Thymus (tissue), 11 donors: ENCODE measurements at regions not wholly inside any gene's neighbourhood (a gene's known extent, or its start where the extent isn't known, plus 50 kb on each side); places are given as distances from the start of the nearest gene placed in this dataset.

Experiments used
- DNase-seq, 9 donors: peaks; one replicate each; pipeline ENCODE4 v3.0.0-alpha.2; 2013; ENCODE audit warnings: low spot score in 9 of 9, low read depth in 6 of 9, missing footprints in 1 of 9
- H3K27ac ChIP-seq, 2 donors: one replicate each; pipeline ENCODE4 v1.5.1; 2013; ENCODE audit warnings: control low read depth in 1 of 2, low read depth in 1 of 2, low read length in 1 of 2, mild to moderate bottlenecking in 1 of 2, moderate library complexity in 1 of 2
- H3K27me3 ChIP-seq, 2 donors: one replicate each; pipeline ENCODE4 v1.5.1; 2013; ENCODE audit warnings: low read length in 1 of 2; ENCODE audit not compliant: control insufficient read depth in 2 of 2, insufficient read depth in 1 of 2
- H3K36me3 ChIP-seq, 2 donors: one replicate each; pipeline ENCODE4 v1.5.1; 2013; ENCODE audit warnings: low read length in 1 of 2, mild to moderate bottlenecking in 1 of 2, moderate library complexity in 1 of 2; ENCODE audit not compliant: control insufficient read depth in 2 of 2, insufficient read depth in 2 of 2
- H3K4me1 ChIP-seq, 2 donors: one replicate each; pipeline ENCODE4 v1.5.1; 2013; ENCODE audit warnings: low read length in 2 of 2; ENCODE audit not compliant: control insufficient read depth in 2 of 2, insufficient read depth in 2 of 2
- H3K4me3 ChIP-seq, 2 donors: one replicate each; pipeline ENCODE4 v1.5.1; 2013; ENCODE audit warnings: low read length in 2 of 2, control low read depth in 1 of 2, mild to moderate bottlenecking in 1 of 2
- H3K9me3 ChIP-seq, 2 donors: one replicate each; pipeline ENCODE4 v1.5.1; 2013; ENCODE audit warnings: low read length in 1 of 2, mild to moderate bottlenecking in 1 of 2; ENCODE audit not compliant: control insufficient read depth in 2 of 2, insufficient read depth in 1 of 2
- WGBS: extraction: QIAGEN DNeasy Blood & Tissue Kit; methylation state at CpG from one replicate; pipeline ENCODE4 v1.1.7; 2013; 5-methylcytosine and 5-hydroxymethylcytosine counted together
- donor health status: healthy.

DNA sequence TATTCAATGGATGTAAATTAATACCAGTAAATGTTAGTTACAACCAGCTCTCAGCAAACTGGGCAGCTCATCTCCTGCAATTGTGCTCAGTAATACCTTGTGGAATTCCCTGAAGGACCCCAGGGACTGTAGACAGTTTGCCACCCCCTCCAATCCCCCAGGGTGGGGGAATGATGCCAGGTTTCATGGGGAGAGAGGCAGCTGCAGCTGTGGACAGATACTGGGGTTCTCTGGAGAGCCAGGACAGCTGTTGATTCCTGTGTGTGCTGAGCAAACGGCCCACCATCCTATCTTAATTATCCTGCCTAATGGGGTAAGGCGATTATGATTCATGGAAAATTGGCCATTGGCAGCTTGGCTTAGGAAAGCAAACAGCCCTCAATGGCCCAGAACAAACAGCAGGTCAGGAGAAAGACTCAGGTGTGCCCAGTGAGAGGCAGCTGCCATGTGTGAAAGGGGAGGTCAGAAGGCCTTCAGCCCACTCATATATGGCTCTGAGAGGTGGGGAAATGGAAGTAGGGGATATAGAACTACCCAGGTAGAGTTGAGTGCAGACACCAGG lies 148.9 kb upstream of the CTTNBP2NL start:
- Histone ChIP-seq H3K4me3 (no peak overlapping the region), H3K36me3 (no peaks in the 10 kb centered on the region), H3K27ac (no peak overlapping the region), H3K9me3 (peaks cover 0 to 2% of the 10 kb centered on the region in 2 donors), H3K27me3 (no peaks in the 10 kb centered on the region), H3K4me1 (no peaks in the 10 kb centered on the region)
- DNase-seq, result no peak
- 90% methylated on average over 2 of the region's 2 CpGs for WGBS

DNA sequence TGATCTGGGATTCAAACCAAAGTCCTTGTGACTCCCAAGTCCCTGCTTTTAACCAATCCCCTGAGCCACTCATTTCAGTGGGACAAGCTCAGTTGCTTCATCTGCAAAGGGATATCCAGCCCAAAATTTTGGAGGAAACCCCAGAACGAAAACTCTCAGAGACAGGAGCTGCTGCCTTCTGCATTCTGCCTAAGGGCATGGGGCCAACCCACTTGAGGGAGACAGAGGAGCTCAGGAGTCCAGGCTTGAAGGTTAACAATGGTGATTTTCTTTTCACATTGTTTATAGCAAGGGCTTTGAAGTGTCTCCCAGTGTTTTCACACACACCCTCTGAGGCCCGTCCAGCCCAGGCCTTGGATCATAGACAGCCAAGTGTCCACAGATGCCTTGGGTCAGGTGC lies 148.1 kb upstream of the CTTNBP2NL start:
- Histone ChIP-seq H3K4me3 (no peak overlapping the region), H3K27ac (no peak overlapping the region), H3K9me3 (peaks cover 0 to 2% of the 10 kb centered on the region in 2 donors), H3K27me3 (no peaks in the 10 kb centered on the region), H3K36me3 (no peaks in the 10 kb centered on the region), H3K4me1 (no peaks in the 10 kb centered on the region)
- WGBS, result 86% methylated on average over 2 of the region's 2 CpGs
- DNase-seq, result no peak

DNA sequence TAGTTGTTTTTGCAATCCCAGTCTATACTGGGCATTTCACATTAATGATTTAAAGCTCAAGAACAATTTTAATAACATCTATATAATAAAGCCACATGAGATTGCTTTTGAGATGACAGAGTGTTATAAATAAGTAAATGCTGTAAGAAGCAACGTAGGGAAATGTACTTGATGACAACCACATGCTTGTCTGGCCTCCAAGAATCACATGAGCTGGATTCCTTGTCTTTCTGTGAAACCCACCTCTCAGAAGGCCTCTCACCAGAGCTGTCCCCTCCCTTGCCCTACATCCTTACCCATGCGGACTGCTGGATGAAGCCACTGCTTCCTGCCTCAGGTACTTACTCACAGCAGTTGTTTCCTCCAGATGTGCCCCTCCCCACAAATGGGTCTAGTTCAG lies 145.1 kb upstream of the CTTNBP2NL start:
- Histone ChIP-seq H3K36me3 (no peaks in the 10 kb centered on the region), H3K27ac (no peak overlapping the region), H3K9me3 (no peaks in the 10 kb centered on the region), H3K27me3 (no peaks in the 10 kb centered on the region), H3K4me1 (no peaks in the 10 kb centered on the region), H3K4me3 (no peak overlapping the region)
- 63% methylated on average over 2 of the region's 2 CpGs for WGBS
- DNase-seq, result no peak

DNA sequence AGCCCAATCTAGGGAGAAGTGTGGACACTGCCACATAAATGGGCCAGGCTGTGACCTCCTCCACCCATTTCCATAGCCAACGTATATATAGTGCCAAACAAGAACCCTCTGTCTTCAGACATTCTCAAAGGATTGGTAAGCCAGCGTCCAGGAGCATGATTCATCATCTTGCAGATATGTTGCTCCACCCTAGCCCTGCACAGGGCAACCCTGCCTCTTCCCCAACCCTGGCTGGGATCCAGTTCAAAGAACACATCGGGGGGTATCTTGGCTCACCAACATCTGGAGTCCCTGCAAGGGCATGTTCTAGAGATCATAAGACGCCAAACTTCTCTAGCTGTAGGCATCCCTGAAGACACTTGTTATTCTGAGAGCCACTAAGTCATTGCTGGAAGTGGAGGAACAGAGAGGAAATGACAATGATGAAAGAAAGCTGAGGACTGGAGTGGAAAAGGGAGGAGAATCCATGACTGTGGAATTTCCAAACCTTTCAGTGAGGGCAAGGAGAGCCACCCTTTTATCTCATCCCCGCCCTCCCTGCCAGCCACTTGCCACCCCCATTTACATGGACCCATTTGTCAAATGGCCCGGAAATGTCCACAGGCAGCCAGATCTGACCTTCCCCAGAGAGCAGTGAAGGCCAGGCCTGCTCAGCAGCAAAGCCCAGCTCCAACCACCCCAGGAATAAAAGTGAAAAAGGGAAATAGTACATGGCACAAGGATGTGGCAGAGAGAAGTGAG lies 144.1 kb upstream of the CTTNBP2NL start:
- Histone ChIP-seq H3K27me3 (no peaks in the 10 kb centered on the region), H3K4me3 (no peak overlapping the region), H3K36me3 (no peaks in the 10 kb centered on the region), H3K27ac (no peak overlapping the region), H3K4me1 (no peaks in the 10 kb centered on the region), H3K9me3 (no peaks in the 10 kb centered on the region)
- no peak for DNase-seq
- 94% methylated on average over 6 of the region's 6 CpGs for WGBS

DNA sequence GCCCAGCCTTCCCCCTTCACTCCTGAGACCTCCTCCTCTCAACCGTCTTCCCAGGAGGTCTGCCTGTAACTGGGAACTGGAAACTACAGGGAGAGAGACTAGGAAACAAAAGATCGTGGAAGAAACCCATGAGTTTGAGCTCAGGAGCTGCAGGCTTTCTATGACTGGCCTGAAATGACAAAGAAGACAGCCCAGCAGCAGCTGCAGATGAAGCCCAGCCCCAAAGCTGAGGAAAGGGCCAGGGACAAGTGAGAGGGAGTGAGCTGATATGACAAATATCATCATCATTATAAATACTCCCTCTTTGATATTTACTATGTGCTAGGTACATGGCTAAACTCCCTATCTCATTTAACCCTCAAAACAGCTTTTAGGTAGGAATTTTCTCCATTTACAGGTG lies 142.6 kb upstream of the CTTNBP2NL start:
- Histone ChIP-seq H3K27me3 (no peaks in the 10 kb centered on the region), H3K36me3 (no peaks in the 10 kb centered on the region), H3K9me3 (no peaks in the 10 kb centered on the region), H3K4me1 (no peaks in the 10 kb centered on the region), H3K4me3 (no peak overlapping the region), H3K27ac (no peak overlapping the region)
- WGBS, result 56% methylated on average over 2 of the region's 2 CpGs
- DNase-seq, result no peak

DNA sequence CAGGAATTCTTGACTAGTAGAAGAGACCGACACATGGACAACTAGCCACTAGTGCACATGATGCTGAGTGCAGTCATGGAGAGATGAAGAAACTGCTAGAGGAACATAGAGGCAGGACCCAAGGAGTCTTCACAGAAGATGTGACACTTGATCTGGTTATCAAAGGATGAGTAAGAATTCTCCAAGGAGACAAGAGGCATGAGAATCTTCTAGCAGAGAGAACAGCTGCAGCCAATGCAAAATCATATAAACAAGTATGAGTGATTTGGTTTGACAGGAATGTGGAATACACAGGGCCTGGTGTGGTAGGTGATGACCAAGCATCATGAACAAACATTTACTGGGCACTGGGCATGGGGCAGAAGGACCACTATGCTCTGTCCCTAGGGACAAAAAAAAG lies 140.9 kb upstream of the CTTNBP2NL start:
- H3K4me3 ChIP-seq, result no peak overlapping the region
- no peaks in the 10 kb centered on the region for H3K9me3 ChIP-seq
- H3K27me3 ChIP-seq, result no peaks in the 10 kb centered on the region
- no peaks in the 10 kb centered on the region for H3K36me3 ChIP-seq
- 95% methylated on average over 1 of the region's 1 CpG for WGBS
- no peak for DNase-seq
- H3K27ac ChIP-seq, result no peak overlapping the region
- no peaks in the 10 kb centered on the region for H3K4me1 ChIP-seq

DNA sequence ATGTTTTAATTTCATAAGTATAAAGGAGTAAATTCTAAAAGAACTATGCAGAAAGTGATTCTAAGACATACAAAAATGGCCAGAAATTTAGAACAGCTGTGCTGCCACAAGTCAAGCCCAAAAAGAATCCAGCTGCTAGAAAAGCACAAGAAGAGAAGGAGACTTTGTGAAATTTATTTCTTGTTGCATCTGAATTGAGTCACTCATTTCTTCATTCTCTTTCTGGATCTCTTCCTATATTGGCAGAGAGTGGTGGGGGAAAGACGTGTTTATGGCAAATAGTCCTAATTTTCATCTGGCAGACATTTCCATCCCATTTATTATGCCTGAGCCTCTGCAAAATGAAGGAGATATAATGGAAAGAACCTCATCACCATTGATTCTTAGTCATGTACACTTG lies 139.6 kb upstream of the CTTNBP2NL start:
- DNase-seq, result no peak
- Histone ChIP-seq H3K4me1 (no peaks in the 10 kb centered on the region), H3K4me3 (no peak overlapping the region), H3K9me3 (no peaks in the 10 kb centered on the region), H3K36me3 (no peaks in the 10 kb centered on the region), H3K27me3 (no peaks in the 10 kb centered on the region), H3K27ac (no peak overlapping the region)
- WGBS, result 93% methylated on average over 1 of the region's 1 CpG

DNA sequence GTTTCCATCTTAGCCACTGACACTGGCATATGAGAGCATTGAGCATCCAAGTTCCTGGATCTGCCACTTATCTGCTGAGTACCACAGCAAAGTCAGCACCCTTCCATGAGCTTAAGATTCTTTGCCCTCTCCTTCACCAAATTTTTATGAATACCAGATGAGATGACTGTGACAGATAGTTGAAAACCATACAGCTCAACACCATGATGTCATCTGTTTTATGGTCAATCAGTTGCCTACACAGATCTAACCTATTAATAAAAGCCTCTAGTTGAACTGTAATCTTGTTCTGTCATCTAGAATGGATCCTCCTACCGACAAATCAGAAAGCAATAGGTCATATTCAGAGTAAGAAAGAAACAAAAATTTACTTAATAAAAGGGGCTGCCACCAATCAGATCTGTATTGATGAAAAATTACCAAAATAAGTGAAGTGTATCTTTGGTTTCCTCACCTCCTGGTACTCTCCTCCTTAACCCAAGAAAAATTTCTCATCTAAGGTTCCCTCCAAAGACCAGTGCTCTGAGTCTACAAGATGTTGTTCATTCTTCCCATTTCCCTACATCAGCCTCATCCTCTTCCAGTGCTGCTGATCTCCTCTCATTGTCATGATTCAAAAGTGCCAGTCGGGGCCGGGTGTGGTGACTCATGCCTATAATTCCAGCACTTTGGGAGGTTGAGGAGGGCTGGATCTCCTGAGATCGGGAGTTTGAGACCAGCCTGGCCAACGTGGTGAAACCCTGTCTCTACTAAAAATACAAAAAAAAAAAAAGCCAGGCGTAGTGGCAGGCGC lies 138.8 kb upstream of the CTTNBP2NL start:
- 87% methylated on average over 7 of the region's 7 CpGs for WGBS
- H3K36me3 ChIP-seq, result no peaks in the 10 kb centered on the region
- no peak overlapping the region for H3K4me3 ChIP-seq
- DNase-seq, result no peak
- no peaks in the 10 kb centered on the region for H3K4me1 ChIP-seq
- no peaks in the 10 kb centered on the region for H3K27me3 ChIP-seq
- H3K9me3 ChIP-seq, result no peaks in the 10 kb centered on the region
- H3K27ac ChIP-seq, result no peak overlapping the region

DNA sequence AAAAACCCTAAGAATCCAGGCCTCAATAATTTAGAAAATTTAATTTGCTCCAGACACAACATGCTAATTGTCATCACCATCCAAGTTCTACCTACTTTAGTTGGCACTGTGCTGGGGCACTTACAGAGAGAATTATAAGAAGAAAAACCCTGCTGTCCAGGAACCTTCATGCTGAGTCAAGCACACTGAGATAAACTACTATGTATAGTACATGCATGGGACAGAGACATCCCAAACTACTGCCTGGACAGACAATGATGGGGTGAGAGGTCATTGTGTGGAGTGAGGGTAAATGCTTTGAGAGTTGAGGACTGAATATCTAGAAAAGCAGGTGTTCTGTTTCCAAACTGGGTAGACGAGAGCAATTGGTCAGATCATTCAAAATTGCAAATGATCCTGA lies 135.3 kb upstream of the CTTNBP2NL start:
- 90% methylated on average over 1 of the region's 1 CpG for WGBS
- no peaks in the 10 kb centered on the region for H3K27me3 ChIP-seq
- no peak for DNase-seq

More for the DNA sequence above, 135.3 kb upstream of the CTTNBP2NL start:
- Histone ChIP-seq H3K4me3 (no peak overlapping the region), H3K36me3 (no peaks in the 10 kb centered on the region), H3K4me1 (no peaks in the 10 kb centered on the region), H3K27ac (no peak overlapping the region), H3K9me3 (no peaks in the 10 kb centered on the region)
